HCT116 (cell line): ENCODE measurements at regions not wholly inside any gene's neighbourhood (a gene's known extent, or its start where the extent isn't known, plus 50 kb on each side); places are given as distances from the start of the nearest gene placed in this dataset.

Experiments
- ATAC-seq: fragments of 200-7000 bp; cut with Tn5 transposase; 2 replicates; pipeline ENCODE4 v1.9.1; 2020; ENCODE audit warnings: mild to moderate bottlenecking, moderate library complexity
- BruUV-seq: library from RNA; stranded (reverse); fragments of 400-500 nt; replicated peaks from 2 replicates; lab custom pipeline; 2021; lab: Mats Ljungman, UMichigan
- CTCF ChIA-PET: fragments of 300-600 bp; sonication (Branson Sonifier 250); formaldehyde crosslinking; loops from one replicate; lab custom pipeline; 2021; ENCODE audit warnings: antibody characterized with exemption; lab: Charles Lee
- POLR2A ChIA-PET: fragments of 300-600, 350-600 bp; sonication (Branson Sonifier 250); formaldehyde crosslinking; loops from one replicate; lab custom pipeline; 2021; ENCODE audit warnings: antibody characterized with exemption; lab: Charles Lee
- RAD21 ChIA-PET, 2 experiments: fragments of 300-600 bp; sonication (Branson Sonifier 250); formaldehyde crosslinking; loops; one replicate each; lab custom pipeline; 2023; ENCODE audit warnings: low total read pairs in 2 of 2; ENCODE audit not compliant: uncharacterized antibody in 2 of 2, unreplicated experiment in 2 of 2, low non-redundant PET in 1 of 2; lab: Charles Lee
- DNase-seq: peaks from one replicate; pipeline ENCODE4 v3.0.0-alpha.2; 2010; ENCODE audit warnings: low read depth, low spot score
- H2AFZ ChIP-seq: fragments of 200-600 bp; shearing (Covaris generic), sonication (generic); 2 replicates; pipeline ENCODE4 v1.6.1; 2017; ENCODE audit warnings: low read depth, mixed run types, mixed read lengths, antibody characterized with exemption, low read length; ENCODE audit not compliant: poor library complexity, severe bottlenecking
- H3K27ac ChIP-seq: 2 replicates; pipeline ENCODE4 v1.5.1; 2012; ENCODE audit warnings: low read depth, low read length
- H3K27me3 ChIP-seq: fragments of 200-600 bp; sonication (generic); 2 replicates; pipeline ENCODE4 v1.6.1; 2016; ENCODE audit warnings: mixed run types, low read length, mixed read lengths; ENCODE audit not compliant: insufficient read depth
- H3K36me3 ChIP-seq, 2 experiments: fragments of 200-500 bp in 1 of 2; fragments of 200-600 bp in 1 of 2; sonication (Bioruptor generic) in 1 of 2; sonication (generic) in 1 of 2; 2 replicates each; pipeline versions ENCODE4 v1.5.1 to v1.6.1; 2014 to 2016; ENCODE audit warnings: low read length in 2 of 2, inconsistent platforms in 1 of 2, mixed read lengths in 1 of 2, mixed run types in 1 of 2; ENCODE audit not compliant: insufficient read depth in 2 of 2, control insufficient read depth in 1 of 2
- H3K4me1 ChIP-seq, 2 experiments: fragments of 200-600 bp in 1 of 2; sonication (generic) in 1 of 2; 2 replicates each; pipeline versions ENCODE4 v1.5.1 to v1.6.1; 2012 to 2017; ENCODE audit warnings: low read length in 2 of 2, inconsistent platforms in 1 of 2, mild to moderate bottlenecking in 1 of 2, mixed read lengths in 1 of 2, mixed run types in 1 of 2, moderate library complexity in 1 of 2; ENCODE audit not compliant: insufficient read depth in 2 of 2, control insufficient read depth in 1 of 2
- H3K4me2 ChIP-seq: fragments of 200-600 bp; sonication (generic); 2 replicates; pipeline ENCODE4 v1.6.1; 2017; ENCODE audit warnings: mixed run types, low read length, mixed read lengths
- H3K4me3 ChIP-seq, 2 experiments: fragments of 200-600 bp in 1 of 2; sonication (generic) in 1 of 2; replicated peaks in 1 of 2; 2 replicates each; pipeline ENCODE4 v1.5.1; 2011 to 2016; ENCODE audit warnings: low read length in 2 of 2, control low read depth in 1 of 2, low read depth in 1 of 2, mild to moderate bottlenecking in 1 of 2, mixed read lengths in 1 of 2, mixed run types in 1 of 2
- H3K79me2 ChIP-seq: fragments of 200-600 bp; sonication (generic); 2 replicates; pipeline ENCODE4 v1.6.1; 2017; ENCODE audit warnings: mild to moderate bottlenecking, mixed run types, low read length, moderate library complexity, mixed read lengths; ENCODE audit not compliant: insufficient read depth
- H3K9ac ChIP-seq: fragments of 200-600 bp; sonication (generic); 2 replicates; pipeline ENCODE4 v1.6.1; 2016; ENCODE audit warnings: low read length, mixed read lengths
- H3K9me2 ChIP-seq: fragments of 200-600 bp; sonication (generic), shearing (Covaris generic); 2 replicates; pipeline ENCODE4 v1.6.1; 2017; ENCODE audit warnings: mixed run types, mild to moderate bottlenecking, moderate library complexity; ENCODE audit not compliant: insufficient read depth
- H3K9me3 ChIP-seq, 2 experiments: fragments of 200-500 bp in 1 of 2; fragments of 200-600 bp in 1 of 2; sonication (Bioruptor generic) in 1 of 2; sonication (generic) in 1 of 2; 2 replicates each; pipeline ENCODE4 v1.6.1; 2014 to 2017; ENCODE audit warnings: low read length in 2 of 2, mixed read lengths in 2 of 2, inconsistent platforms in 1 of 2, low read depth in 1 of 2, mild to moderate bottlenecking in 1 of 2, mixed run types in 1 of 2, moderate library complexity in 1 of 2; ENCODE audit not compliant: control insufficient read depth in 1 of 2, insufficient read depth in 1 of 2
- H4K20me1 ChIP-seq: fragments of 200-600 bp; sonication (generic), shearing (Covaris generic); 2 replicates; pipeline ENCODE4 v1.6.1; 2017; ENCODE audit warnings: mixed run types, mild to moderate bottlenecking, moderate library complexity; ENCODE audit not compliant: insufficient read depth
- CBX3 ChIP-seq: IDR thresholded peaks from 2 replicates; pipeline ENCODE4 v1.6.1; 2012; ENCODE audit warnings: low read depth
- EGR1 ChIP-seq: IDR thresholded peaks from 2 replicates; pipeline ENCODE4 v1.6.1; 2012; ENCODE audit warnings: low read depth
- JUND ChIP-seq: IDR thresholded peaks from 2 replicates; pipeline ENCODE4 v1.6.1; 2012
- RAD21 ChIP-seq: IDR thresholded peaks from 2 replicates; pipeline ENCODE4 v1.6.1; 2012; ENCODE audit warnings: low read depth, mild to moderate bottlenecking
- TCF7L2 ChIP-seq: IDR thresholded peaks from 2 replicates; pipeline ENCODE4 v1.7.0; 2011; ENCODE audit warnings: borderline replicate concordance, inconsistent platforms; ENCODE audit not compliant: insufficient read depth, insufficient read length; ENCODE audit errors: extremely low read depth
- intact Hi-C: fragments of 100-400 bp; cut with micrococcal nuclease; formaldehyde crosslinking; loops from 2 replicates; pipeline ENCODE4 v1.10.0; 2022
- TF ChIP-seq, protein P1 (sequence below): IDR thresholded peaks from 2 replicates; pipeline ENCODE4 v1.6.1; 2012; ENCODE audit warnings: low read depth

DNA sequence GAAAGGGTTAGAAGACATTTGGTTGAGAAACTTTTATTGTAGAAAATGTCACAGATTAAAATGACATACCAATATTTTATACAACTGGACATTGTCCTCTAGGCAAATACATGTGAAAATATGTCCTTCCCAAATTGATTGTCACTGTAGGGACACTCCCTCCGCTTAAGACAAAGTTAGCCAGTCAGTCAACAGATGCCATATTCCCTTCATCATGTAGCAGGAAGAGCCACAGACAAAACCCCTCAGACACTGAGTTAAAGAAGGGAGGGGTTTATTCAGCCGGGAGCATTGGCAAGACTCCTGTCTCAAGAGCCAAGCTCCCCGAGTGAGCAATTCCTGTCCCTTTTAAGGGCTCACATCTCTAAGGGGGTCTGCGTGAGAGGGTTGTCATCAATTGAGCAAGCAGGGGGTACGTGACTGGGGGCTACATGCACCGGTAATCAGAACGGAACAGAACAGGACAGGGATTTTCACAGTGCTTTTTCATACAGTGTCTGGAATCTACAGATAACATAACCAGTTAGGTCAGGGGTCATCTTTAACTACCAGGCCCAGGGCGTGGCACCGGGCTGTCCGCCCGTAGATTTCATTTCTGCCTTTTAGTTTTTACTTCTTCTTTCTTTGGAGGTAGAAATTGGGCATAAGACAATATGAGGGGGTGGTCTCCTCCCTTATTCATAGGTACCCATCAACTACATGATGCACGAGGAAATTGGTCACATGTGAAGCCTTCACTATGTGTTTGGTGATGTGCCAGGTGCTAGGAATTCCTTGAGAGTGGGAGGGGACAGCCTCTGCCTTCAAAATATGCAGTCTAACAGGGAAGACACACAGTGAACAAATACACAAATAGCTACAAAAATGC, 155.7 kb upstream of the CDYL start:
- no peaks in the 10 kb centered on the region for H4K20me1 ChIP-seq
- intact Hi-C loops: no loop called here
- peaks cover 4% of the 10 kb centered on the region; the same call in 1 of the 2 replicates for H3K27me3 ChIP-seq
- DNase-seq: no peak
- POLR2A ChIA-PET: no interaction called here
- H3K9ac ChIP-seq: no peak overlapping the region
- CTCF ChIA-PET: no interaction called here
- no TSS peak for BruUV-seq
- no peak overlapping the region for H2AFZ ChIP-seq
- H3K27ac ChIP-seq: no peak overlapping the region
- no peak overlapping the region for H3K4me3 ChIP-seq
- RAD21 ChIA-PET: no interaction called here
- no peaks in the 10 kb centered on the region for H3K9me3 ChIP-seq
- H3K36me3 ChIP-seq: no peaks in the 10 kb centered on the region
- TF ChIP-seq RAD21: no peak
- TF ChIP-seq CBX3: no peak
- TF ChIP-seq EGR1: no peak
- TF ChIP-seq, protein P1, sequence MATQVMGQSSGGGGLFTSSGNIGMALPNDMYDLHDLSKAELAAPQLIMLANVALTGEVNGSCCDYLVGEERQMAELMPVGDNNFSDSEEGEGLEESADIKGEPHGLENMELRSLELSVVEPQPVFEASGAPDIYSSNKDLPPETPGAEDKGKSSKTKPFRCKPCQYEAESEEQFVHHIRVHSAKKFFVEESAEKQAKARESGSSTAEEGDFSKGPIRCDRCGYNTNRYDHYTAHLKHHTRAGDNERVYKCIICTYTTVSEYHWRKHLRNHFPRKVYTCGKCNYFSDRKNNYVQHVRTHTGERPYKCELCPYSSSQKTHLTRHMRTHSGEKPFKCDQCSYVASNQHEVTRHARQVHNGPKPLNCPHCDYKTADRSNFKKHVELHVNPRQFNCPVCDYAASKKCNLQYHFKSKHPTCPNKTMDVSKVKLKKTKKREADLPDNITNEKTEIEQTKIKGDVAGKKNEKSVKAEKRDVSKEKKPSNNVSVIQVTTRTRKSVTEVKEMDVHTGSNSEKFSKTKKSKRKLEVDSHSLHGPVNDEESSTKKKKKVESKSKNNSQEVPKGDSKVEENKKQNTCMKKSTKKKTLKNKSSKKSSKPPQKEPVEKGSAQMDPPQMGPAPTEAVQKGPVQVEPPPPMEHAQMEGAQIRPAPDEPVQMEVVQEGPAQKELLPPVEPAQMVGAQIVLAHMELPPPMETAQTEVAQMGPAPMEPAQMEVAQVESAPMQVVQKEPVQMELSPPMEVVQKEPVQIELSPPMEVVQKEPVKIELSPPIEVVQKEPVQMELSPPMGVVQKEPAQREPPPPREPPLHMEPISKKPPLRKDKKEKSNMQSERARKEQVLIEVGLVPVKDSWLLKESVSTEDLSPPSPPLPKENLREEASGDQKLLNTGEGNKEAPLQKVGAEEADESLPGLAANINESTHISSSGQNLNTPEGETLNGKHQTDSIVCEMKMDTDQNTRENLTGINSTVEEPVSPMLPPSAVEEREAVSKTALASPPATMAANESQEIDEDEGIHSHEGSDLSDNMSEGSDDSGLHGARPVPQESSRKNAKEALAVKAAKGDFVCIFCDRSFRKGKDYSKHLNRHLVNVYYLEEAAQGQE: no peak
- TF ChIP-seq TCF7L2: no peak
- no peak for TF ChIP-seq JUND
- ATAC-seq: no peak
- H3K4me2 ChIP-seq: no peak overlapping the region
- no peaks in the 10 kb centered on the region for H3K9me2 ChIP-seq
- no peaks in the 10 kb centered on the region for H3K4me1 ChIP-seq
- H3K79me2 ChIP-seq: no peaks in the 10 kb centered on the region
